ENCODE measurements at regions not wholly inside any gene's neighbourhood (a gene's known extent, or its start where the extent isn't known, plus 50 kb on each side); places are given as distances from the start of the nearest gene placed in this dataset.

DNA sequence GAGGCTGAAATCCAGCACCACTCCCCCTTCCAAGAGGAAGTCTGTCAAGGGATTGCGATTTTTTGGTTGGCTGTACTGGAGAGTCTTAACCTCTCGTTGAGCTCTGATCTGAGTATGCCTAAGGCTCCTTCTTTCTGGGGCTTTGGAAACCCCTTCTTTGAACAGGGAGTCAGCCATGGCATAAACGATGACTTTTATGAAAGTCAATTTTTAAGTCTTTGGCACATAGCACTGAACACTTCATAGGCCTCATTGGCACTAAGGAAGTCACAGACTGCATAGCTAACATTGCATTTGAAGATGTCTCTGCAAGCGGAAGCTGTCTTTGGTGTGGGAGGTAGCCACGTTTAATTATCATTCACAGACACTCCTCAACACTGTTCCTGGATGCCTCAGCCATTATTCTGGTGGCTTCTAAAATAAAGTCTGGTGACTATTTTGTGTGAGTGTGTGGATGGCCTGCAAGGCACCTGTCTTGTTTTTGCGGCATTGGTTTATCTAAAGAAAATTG lies 148.2 kb upstream of the NCK2 start:
- no peak for DNase-seq (ENCODE audit: low read depth in 4 of 4, low spot score in 1 of 4)

DNA sequence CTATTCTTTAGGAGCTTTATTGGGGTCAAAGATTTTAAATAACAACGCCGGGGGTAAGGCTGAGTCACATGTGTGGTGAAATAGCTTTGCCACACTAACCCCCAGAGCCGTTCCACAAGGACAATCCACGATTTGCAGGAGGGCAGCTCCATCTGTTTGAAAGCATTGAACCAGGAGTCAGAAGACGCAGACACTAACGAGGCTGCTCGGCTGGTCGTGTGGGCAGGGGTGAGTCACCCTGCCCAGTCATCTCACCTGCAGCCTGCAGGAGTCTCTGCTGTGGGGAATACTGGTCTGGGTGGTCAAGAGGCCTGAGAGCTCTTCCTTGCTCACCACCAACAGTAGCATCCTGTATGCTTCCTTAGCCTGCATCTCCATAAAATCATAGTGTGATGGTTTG lies 149.2 kb upstream of the NCK2 start:
- no peak for DNase-seq (ENCODE audit: low read depth in 4 of 4, low spot score in 1 of 4)

DNA sequence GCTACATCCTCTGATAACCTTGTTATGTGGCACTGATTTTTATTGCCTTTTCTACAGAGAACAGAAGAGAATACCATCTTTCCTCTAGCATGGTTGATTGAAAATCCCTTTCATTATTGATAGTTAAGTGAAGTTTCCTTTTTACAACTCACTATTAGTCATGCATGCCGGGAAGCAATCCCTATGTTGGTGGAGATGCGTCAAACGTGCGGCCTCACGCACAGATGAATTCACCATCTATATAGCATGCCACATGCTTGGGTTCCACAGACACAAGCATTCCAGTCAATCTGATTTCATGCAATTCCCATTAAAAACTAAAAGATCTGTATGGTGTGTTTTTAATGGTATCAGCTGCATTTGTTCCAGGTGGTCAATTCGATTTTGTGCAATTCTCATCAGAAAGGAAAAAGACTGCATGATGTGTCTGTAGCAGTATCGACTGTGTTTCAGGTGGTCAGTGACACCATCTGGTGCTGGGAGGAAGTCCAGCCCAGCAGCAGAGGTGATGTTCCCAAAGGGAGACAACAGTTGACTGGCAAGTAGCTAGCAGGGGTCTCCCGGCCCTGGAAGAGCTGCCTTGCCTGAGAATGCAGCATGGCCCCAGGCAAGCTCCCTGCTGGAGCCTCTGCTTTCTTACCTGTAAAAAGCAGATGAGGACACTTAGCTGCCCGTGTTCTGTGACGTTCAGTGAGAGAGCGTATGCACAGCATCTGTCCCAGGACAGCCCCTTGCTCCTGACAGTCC lies 151.3 kb upstream of the NCK2 start:
- DNase-seq (ENCODE audit: low read depth in 4 of 4, low spot score in 1 of 4), result no peak

DNA sequence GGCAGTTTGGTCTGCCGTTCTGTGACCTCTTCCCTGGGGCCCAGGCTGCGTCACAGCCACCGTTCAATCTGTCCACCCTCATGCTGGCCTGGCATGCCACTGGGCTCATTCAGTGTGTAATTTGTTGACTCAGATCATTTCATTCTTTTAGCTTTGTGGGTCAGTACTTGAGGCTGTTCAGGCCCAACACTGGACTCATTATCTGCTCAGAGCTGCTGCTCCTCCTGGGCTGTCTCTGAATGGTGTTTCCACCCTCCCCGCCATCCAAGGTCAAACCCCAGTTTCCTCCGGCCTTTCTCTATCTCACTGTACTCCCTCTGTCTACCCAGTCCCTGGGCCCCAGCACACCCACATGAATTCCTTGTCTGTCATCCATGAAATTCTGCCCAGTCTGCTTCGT lies 152.4 kb upstream of the NCK2 start:
- no peak for DNase-seq (ENCODE audit: low read depth in 4 of 4, low spot score in 1 of 4)

DNA sequence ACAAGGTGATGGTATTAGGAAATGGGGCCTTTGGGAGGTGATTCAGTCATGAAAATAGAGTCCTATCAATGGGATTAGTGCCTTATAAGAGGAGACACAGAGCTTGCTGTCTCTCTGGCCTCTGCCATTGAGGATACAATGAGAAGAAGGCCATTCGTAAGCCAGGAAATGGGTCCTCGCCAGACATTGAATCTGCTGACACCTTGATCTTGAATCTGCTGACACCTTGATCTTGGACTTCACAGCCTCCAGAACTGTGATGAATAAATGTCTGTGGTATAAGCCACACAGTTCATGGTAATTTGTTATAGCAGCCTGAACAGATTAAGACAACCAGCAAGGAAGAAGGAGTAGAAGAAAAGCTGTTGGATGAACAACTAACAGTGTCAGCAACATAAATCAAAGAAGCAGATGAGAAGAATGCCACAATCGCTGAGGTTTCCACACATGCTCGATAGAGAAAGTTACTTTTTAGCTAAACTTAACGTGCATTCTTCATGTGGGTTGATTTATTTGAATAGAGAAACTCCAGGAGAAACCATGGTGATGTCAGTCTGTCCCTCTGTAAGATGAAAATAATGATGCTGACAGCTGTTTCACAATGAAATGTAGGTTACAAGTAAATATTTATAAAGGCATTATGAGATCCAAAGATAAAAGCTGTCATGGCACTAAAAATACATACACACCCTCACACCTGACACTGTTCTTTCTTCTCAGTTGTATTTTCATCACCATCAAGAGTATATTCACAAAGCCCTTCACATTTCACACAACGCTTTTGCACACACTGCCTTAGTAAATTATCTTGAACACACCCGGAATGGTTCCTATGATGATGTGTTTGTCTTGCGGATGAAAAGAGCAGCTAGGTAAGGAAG lies 153.7 kb upstream of the NCK2 start:
- no peak for DNase-seq (ENCODE audit: low read depth in 4 of 4, low spot score in 1 of 4)

DNA sequence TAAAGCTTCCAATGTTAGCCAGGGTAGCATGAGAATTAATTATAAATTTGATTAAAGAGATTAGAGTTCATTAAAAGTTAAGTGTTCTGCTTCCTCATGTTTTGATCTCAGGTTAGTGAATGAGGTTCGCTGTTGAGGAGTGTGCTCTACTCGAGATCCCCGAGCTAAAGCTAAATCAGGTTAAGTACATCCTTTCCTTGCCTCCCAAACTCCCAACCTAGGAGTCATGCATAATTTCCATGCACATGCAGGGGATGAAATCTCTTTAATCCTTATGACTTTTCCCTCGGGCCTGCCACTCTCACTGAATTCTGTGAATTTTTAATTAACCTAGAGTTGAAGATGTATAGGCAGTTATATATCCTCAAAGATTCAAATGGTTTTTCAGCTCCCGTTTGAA lies 156.1 kb upstream of the NCK2 start:
- DNase-seq (ENCODE audit: low read depth in 4 of 4, low spot score in 1 of 4), result no peak

DNA sequence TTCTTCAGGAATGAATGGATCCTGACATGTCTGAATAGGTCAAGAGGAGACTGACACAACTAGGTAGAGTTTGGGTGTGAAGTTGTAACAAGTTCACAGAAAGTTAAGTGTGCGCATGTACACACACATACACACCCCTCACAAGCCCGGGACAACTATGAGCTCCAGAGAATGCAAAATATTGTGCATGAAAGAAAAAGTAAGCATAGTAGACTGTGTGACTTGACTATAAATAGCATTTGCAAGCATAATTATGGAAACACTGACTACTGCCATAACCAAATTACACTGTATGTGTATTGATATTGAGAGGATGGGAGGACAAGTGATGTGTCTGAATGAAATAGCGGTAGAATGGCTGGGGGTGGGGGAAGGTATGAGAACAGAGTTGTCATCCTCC lies 157.1 kb upstream of the NCK2 start:
- DNase-seq (ENCODE audit: low read depth in 4 of 4, low spot score in 1 of 4), result no peak

DNA sequence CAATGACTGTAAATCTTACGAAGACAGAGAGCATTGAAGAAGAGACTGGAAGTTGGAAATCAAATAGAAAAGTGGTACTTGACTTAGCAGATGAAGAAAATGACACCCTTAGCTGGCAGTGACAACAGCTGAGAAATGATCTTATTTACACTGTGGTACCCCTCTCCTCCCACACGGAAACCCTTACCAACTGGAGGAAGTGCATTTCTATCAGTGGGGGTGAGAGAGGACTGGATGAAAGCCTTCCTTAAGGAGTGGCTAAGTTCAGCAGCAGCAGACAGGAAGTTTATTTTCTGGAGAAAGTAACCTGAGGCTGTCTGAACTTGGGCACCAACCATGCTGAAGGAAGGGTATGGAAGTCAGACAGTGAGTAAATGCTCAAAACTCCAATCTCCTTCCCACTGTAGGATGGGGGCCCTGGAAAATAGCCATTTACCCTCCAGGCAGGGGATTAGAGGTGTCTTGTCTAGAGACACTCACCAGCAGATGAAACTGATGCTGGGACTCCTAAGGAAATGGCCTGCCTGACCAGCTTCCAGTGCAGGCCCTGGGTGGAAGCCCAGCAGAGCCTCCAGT lies 160.2 kb upstream of the NCK2 start:
- no peak for DNase-seq (ENCODE audit: low read depth in 4 of 4, low spot score in 1 of 4)

DNA sequence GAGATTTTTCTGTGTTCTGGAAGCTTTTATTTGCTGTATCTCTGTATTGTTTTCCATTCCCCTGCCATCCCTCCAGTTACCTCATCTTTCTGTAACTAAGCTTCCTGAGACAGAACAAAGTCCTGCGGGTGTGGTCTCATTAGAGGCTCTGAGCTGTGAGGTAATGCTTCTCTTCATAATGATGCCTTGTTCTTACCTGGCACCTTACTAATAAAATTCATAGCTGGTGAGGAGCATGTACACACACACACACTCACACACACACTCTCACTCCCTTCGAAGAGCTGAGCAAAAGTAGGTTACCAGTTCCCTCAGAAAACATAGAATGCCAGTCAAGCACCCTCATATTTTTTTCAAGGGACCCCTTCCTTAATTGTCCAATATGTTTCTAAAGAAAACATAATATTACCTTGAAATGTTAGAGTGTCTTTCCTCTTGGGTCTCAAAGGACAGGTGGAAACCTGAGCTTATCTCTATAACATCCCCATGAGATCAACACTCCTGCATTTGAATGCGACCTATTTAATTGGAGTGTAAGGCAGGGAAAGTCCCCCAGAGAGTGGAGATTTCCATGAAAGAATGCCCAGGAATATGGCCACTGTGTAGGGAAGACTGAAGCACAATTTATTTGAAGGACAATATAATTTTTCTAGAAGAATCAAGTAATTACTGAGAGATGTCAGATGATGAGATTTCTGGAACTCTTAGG lies 161.6 kb upstream of the NCK2 start:
- DNase-seq (ENCODE audit: low read depth in 4 of 4, low spot score in 1 of 4), result no peak

DNA sequence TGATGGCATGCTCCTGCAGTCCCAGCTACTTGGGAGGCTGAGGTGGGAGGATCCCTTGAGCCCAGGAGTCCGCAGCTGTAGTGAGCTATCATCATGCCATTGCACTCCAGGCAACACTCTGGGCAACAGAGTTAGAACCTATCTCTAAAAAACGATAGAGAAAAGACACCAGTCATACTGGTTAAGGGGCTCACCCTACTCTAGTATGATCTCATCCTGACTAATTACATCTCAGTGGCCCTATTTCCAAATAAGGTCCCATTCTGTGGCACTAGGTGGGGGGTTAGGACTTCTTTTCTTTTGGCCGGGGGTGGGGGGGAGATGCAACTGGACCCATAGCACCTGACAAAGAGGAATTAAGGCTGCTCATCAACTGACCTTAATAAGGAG lies 163.2 kb upstream of the NCK2 start:
- DNase-seq (ENCODE audit: low read depth in 4 of 4, low spot score in 1 of 4), result no peak

DNA sequence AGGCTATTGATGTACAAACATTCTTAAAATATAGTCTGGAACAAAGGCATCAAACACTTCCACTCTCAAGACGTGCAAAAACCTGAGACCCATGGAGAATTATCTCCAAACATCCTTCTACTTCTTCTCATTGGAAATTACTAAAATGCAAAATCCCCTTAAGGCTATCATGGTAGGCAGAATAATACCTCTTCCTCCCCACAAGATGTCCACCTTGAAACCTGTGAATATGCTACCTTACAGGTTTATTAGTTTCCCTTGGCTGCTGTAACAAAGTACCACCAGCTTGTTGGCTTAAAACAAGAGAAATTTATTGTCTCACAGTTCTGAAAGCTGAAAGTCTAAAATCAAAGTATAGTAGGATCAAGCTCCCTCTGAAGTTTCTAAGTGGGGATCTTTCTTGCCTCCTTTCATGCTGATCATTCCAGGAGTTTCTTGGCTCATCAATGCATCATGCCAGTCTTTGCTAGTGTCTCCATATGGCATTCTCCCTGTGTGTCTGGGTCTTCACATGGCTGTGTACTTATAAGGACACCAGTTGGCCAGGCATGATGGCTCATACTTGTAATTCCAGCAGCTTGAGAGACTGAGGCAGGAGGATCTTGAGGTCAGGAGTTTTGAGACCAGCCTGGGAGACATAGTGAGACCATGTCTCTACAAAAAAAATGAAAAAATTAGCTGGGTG lies 163.7 kb upstream of the NCK2 start:
- DNase-seq (ENCODE audit: low read depth in 4 of 4, low spot score in 1 of 4), result no peak

DNA sequence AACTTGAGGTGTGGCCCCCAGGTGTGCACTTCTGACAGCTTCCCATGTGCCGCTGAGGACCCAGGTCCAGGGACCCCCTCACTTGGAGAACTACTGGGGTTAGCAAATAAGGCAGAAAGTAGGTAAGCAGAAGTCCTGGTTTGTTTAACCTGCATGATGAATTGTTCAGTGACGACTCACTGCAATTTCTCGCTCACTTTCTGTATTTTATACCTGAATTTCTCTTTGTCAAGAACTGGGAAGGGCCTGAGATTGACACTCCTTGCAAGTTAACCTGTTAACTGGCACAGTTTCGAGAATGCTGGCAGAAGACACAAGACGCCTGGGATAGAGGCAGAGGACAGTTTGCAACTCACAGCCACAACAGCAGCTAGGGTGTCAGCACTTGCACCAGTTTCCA lies 164.5 kb upstream of the NCK2 start:
- no peak for DNase-seq (ENCODE audit: low read depth in 4 of 4, low spot score in 1 of 4)

DNA sequence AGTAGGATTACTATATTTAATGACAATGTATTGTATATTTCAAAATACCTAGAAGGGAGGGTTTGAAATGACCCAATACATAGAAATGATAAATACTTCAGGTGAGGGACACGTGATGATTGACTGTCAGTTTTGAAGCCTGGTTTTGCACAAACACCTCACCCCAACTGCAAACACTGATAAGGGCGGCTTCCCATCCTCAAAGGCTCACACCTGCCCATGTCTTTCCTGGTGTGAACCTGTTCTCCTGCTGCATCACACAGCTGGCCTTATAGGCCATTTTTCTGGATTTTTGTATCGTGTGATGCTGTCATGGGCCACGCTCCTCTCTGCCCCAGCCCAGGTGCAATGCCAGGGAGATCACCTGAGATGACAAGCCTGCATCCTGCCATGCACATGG lies 166.5 kb upstream of the NCK2 start:
- no peak for DNase-seq (ENCODE audit: low read depth in 4 of 4, low spot score in 1 of 4)

DNA sequence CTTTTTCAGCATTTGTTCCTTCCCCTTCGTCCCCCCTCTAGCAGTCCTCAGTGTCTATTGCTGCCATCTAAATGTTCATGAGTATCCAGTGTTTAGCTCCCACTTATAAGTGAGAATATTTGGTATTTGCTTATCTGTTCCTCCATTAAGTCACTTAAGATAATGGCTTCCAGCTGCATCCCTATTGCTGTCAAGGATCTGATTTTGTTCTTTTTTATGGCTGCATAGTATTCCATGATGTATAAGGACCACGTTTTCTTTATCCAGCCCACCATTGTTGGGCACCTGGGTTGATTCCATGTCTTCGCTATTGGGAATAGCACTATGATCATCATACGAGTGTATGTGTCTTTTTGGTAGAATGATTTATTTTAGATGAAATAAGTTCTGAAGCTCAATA lies 166.9 kb upstream of the NCK2 start:
- DNase-seq (ENCODE audit: low read depth in 4 of 4, low spot score in 1 of 4), result no peak

DNA sequence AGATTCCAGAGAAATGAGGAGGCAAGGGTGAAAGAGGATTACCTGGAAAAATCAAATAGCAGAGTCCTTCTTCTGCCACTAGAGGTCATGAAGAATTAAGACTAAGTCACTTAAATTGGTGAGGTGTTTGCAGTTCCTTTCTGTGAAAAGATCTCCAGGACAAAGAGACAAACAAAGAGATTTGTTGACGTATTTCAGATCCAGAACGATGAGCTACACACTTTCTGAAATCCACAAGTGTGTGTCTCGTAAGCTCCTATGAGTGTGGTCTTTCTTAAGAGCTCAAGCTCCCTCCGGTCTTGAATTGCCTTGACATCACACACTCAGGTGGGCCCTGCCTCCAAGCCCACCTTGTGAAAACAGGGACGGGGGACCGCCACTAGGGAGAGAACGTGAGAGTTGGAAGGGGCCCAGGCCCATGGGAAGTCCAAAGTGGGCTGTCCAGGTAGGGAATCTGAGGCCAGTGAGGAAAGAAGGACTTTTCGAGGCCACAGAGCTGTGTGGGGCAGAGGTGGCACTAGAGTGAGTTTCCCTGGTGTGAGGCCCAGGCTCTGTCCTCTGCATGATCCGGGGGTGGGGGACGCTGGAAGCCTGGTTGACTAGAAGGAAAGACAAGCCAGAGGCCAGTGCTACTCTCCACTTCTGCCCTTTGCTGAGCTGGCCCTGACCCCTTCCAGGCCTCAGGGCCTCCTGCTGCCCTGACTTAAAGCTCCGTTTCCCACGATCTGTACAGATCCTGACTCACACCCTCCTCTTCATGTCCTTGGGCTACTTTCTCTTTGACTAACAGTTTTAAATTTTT lies 168.1 kb upstream of the NCK2 start:
- no peak for DNase-seq (ENCODE audit: low read depth in 4 of 4, low spot score in 1 of 4)

DNA sequence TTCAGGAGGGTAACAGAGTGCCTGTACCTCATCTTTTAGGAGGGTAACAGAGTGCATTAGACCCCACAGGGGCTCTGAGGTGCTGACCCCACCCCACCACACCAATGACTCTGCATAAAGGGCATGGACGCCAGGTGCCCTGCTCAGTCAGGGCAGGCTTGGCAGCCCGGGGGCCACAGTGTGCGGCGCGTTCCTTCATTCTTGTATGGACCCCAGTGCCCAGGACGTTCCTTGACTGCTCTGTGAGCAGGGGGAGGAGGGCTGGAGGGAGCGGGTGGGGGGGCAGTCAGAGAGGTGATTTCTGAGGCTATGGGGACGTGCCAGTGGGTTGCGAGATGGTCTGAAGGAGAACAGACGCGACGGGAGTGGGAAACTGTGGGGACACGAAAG lies 168.7 kb upstream of the NCK2 start:
- DNase-seq (ENCODE audit: low read depth in 4 of 4, low spot score in 1 of 4), result no peak

DNA sequence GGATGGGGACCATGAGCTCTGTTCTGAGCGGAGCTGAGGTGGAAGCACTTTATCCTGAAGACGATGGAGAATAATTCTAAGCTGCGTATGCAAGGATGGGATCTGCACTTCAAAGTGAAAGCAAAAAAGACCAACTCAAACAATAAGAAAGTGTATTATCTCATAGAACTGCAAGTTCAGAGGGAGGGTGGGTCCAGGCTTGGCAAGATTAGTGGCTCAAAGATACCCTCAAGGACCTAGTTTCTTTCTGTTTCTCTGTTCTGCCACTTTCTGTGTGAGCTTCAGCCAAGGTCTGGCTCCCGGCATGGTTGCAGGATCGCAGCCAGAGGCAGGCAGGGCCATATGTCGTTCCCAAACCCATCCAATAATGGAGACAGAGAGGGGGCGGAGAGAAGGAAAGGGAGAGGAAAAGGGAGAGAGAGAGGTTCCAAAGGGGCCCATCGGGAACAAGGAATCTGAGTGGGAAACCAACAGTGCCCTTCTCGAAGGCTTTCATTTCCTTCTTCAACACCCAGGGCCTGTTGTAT lies 169.2 kb upstream of the NCK2 start:
- no peak for DNase-seq (ENCODE audit: low read depth in 4 of 4, low spot score in 1 of 4)

DNA sequence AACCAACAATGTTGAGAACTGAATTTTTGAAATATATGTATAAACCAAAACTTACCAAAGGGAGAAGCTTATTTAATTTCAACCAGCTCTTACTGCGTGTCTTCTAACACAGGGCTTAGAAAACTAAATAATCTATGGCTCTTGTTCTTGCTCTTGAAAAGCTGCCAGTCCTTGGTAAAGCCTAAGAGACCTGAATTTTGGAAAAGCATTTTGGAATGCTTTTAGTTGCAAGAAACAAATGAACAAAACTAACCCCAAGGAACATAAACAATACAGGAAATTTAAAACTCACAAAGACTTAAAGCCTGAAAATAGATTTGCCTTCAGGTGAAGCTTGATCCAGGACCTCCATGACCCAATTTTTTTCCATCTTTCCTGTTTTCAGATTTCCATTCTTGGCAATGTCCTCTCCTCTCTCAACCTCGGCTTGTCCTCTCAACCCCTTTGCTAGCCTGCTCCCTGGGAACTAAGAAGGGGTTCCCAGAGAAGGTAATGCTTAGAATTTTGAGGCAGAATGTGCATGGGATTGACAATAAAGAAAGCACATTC lies 169.8 kb upstream of the NCK2 start:
- DNase-seq (ENCODE audit: low read depth in 4 of 4, low spot score in 1 of 4), result no peak

DNA sequence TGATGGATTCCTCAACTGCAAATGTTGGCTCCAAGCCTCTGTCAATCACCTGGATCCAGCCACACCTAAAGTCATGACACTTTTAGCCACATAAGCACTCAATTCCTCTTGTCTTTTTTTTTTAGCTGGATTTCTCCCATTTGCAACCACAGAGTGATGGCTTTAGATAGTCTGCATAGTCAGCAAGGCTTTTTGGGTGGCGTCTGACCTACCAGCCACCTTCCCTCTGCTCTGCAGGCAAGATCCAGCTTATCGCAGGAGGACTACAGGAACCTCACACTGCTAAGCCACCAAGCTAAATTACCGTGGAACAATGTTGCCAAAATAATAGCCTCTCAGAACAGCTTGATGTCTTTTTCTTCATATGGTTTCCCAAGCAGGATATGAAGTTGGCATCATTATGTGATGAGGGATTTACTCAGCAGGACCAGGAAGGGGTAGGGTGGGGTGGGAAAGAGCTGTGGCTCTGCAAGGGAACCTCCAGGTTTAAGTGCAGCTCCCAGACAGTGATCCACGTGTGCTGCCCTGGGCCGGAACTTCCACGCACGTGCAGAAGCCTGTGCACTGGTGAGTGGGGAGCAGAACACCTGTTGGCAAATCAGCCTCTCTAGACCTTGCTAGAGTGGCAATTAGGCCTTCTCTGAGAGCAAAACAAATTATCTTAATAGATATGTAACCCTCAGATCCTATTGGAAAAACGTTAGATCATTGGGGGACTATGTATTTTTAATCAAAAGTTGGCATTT lies 170.6 kb upstream of the NCK2 start:
- no peak for DNase-seq (ENCODE audit: low read depth in 4 of 4, low spot score in 1 of 4)
